GM23248 (cell line): ENCODE measurements at regions not wholly inside any gene's neighbourhood (a gene's known extent, or its start where the extent isn't known, plus 50 kb on each side); places are given as distances from the start of the nearest gene placed in this dataset.

Experiments used
- EZH2 ChIP-seq: fragments of 200-600 bp; sonication (generic); IDR thresholded peaks from 2 replicates; pipeline ENCODE4 v1.6.1; 2018; ENCODE audit warnings: antibody characterized with exemption, mild to moderate bottlenecking; ENCODE audit not compliant: insufficient read depth, poor library complexity, severe bottlenecking
- EZH2phosphoT487 ChIP-seq: fragments of 200-600 bp; sonication (generic); IDR thresholded peaks from 2 replicates; pipeline ENCODE4 v1.6.1; 2018; ENCODE audit warnings: antibody characterized with exemption, moderate library complexity, mild to moderate bottlenecking, low read depth; ENCODE audit not compliant: insufficient read depth

DNA sequence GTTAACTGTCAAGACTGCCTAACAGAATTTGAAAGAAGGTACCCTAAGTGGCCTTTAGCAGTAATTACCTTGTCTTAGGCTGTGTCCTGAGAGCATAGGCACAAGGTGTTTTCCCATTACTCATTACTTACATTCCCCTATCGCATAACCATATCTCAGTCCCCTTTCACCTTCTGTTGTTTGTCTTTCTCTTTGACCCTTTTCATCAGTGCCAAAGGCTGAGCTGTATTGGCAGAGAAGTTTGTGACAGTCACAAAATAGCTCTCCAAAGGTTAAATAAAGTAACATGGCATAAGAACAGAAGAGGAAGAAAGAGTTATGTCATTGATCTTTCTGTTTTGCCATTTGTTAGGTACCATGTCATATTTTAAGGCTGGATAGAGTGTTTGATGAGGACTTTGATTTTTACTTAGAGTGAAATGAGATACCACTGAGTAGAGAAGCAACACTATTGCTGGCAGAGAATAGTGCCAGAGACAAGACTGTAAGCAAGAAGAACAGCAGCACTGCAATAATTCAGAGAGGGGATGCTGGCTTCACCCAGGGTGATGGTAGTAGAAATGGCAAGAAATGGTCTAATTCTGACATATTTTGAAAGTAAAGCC, 497.8 kb downstream of the TTLL7 start:
- TF ChIP-seq EZH2phosphoT487: no peak
- TF ChIP-seq EZH2: no peak
